A549 (cell line): ENCODE measurements at regions not wholly inside any gene's neighbourhood (a gene's known extent, or its start where the extent isn't known, plus 50 kb on each side); places are given as distances from the start of the nearest gene placed in this dataset.

Experiments used
- ATAC-seq, 2 experiments: fragments of 200-7000 bp in 1 of 2; fragments of >200 bp in 1 of 2; cut with Nextera tagmentation in 1 of 2; cut with Tn5 transposase in 1 of 2; 3 replicates each; pipeline versions ENCODE4 v1.8.0 to v1.9.1; 2018 to 2020; ENCODE audit warnings: mild to moderate bottlenecking in 1 of 2, moderate library complexity in 1 of 2
- CTCF ChIA-PET: fragments of 300-600 bp; sonication (Branson Sonifier 250); formaldehyde crosslinking; extraction: SDS; loops from one replicate; lab custom pipeline; 2021; ENCODE audit warnings: antibody characterized with exemption, inconsistent platforms; lab: Yijun Ruan, JAX
- POLR2A ChIA-PET: fragments of 350-600 bp; formaldehyde crosslinking; extraction: SDS; loops from one replicate; lab custom pipeline; 2021; ENCODE audit warnings: antibody characterized with exemption, inconsistent platforms; lab: Yijun Ruan, JAX
- DNase-seq, 2 experiments: peaks; one replicate each; pipeline versions ENCODE4 v3.0.0 to v3.0.0-alpha.2; 2011 to 2016; ENCODE audit warnings: low read depth in 1 of 2, low spot score in 1 of 2
- FAIRE-seq: peaks from 2 replicates; lab custom pipeline; 2011; peaks lifted over from hg19 to GRCh38; lab: Jason Lieb, UNC
- H3K27ac ChIP-seq, 2 experiments: fragments of >200 bp; sonication (Bioruptor Twin); formaldehyde crosslinking; 3 replicates each; pipeline ENCODE4 v1.5.1; 2016 to 2017
- H3K4me1 ChIP-seq: fragments of >200 bp; sonication (Bioruptor Twin); formaldehyde crosslinking; 3 replicates; pipeline ENCODE4 v1.6.1; 2016
- H3K4me2 ChIP-seq: fragments of >200 bp; sonication (Bioruptor Twin); formaldehyde crosslinking; 3 replicates; pipeline ENCODE4 v1.6.1; 2016
- H3K4me3 ChIP-seq: fragments of >200 bp; sonication (Bioruptor Twin); formaldehyde crosslinking; 3 replicates; pipeline ENCODE4 v1.5.1; 2016
- H3K9me3 ChIP-seq: fragments of >200 bp; sonication (Bioruptor Twin); formaldehyde crosslinking; 3 replicates; pipeline ENCODE4 v1.6.1; 2016
- BHLHE40 ChIP-seq: IDR thresholded peaks from 2 replicates; pipeline ENCODE4 v1.6.1; 2012; ENCODE audit warnings: low read depth, low read length, inconsistent platforms
- CBX8 ChIP-seq: fragments of 200-600 bp; sonication (generic); IDR thresholded peaks from 2 replicates; pipeline ENCODE4 v1.6.1; 2016
- CHD4 ChIP-seq: fragments of 200-600 bp; sonication (generic); IDR thresholded peaks from 2 replicates; pipeline ENCODE4 v1.6.1; 2016; ENCODE audit warnings: antibody characterized with exemption, mild to moderate bottlenecking, borderline replicate concordance
- EHF ChIP-seq: fragments of 250-450 bp; sonication (Bioruptor Pico); IDR thresholded peaks from 2 replicates; pipeline ENCODE4 v1.5.0; 2020; ENCODE audit warnings: mild to moderate bottlenecking
- EP300 ChIP-seq, 2 experiments: fragments of >200 bp; sonication (Bioruptor Twin); formaldehyde crosslinking; IDR thresholded peaks; 2 replicates in 1 of 2; 3 replicates in 1 of 2; pipeline ENCODE4 v1.6.1; 2016 to 2017
- ESRRA ChIP-seq: fragments of 150-350 bp; IDR thresholded peaks from 2 replicates; pipeline ENCODE4 v1.6.1; 2014; ENCODE audit warnings: mild to moderate bottlenecking, low read length, borderline replicate concordance
- FOSL2 ChIP-seq, 2 experiments: fragments of 450-650 bp in 1 of 2; fragments of >200 bp in 1 of 2; sonication (Bioruptor Twin) in 1 of 2; formaldehyde crosslinking; IDR thresholded peaks; 2 replicates each; pipeline versions ENCODE4 v1.5.0 to v1.6.1; 2016 to 2020; ENCODE audit warnings: mild to moderate bottlenecking in 1 of 2, moderate library complexity in 1 of 2
- GATA3 ChIP-seq: IDR thresholded peaks from 2 replicates; pipeline ENCODE4 v1.6.1; 2012; ENCODE audit warnings: borderline replicate concordance
- JUN ChIP-seq, 2 experiments: fragments of >200 bp; sonication (Bioruptor Twin); formaldehyde crosslinking; IDR thresholded peaks; 2 replicates in 1 of 2; 3 replicates in 1 of 2; pipeline ENCODE4 v1.6.1; 2016 to 2017
- KDM5A ChIP-seq: fragments of 200-600 bp; sonication (generic); IDR thresholded peaks from 2 replicates; pipeline ENCODE4 v1.6.1; 2016; ENCODE audit warnings: antibody characterized with exemption, mild to moderate bottlenecking
- MAFK ChIP-seq: fragments of 450-650 bp; IDR thresholded peaks from 2 replicates; pipeline ENCODE4 v1.6.1; 2014; ENCODE audit not compliant: partially characterized antibody
- MAZ ChIP-seq: fragments of 150-350 bp; IDR thresholded peaks from 2 replicates; pipeline ENCODE4 v1.6.1; 2014; ENCODE audit warnings: antibody characterized with exemption, low read depth, low read length, borderline replicate concordance
- MYC ChIP-seq: IDR thresholded peaks from 2 replicates; pipeline ENCODE4 v1.6.1; 2012; ENCODE audit warnings: mild to moderate bottlenecking, inconsistent platforms, low read length, improper control_type of control experiment, borderline replicate concordance
- NFE2L2 ChIP-seq: fragments of 150-350 bp; conservative IDR thresholded peaks from 2 replicates; pipeline ENCODE4 v1.6.1; 2014; ENCODE audit warnings: low read length
- NPAS2 ChIP-seq: fragments of 250-450 bp; sonication (Bioruptor Pico); IDR thresholded peaks from 2 replicates; pipeline ENCODE4 v1.8.0; 2022; ENCODE audit warnings: mild to moderate bottlenecking, moderate library complexity, borderline replicate concordance
- NR3C1 ChIP-seq: fragments of >200 bp; sonication (Bioruptor Twin); formaldehyde crosslinking; IDR thresholded peaks from 3 replicates; pipeline ENCODE4 v1.6.1; 2017
- PHF8 ChIP-seq: fragments of 200-600 bp; sonication (generic); IDR thresholded peaks from 2 replicates; pipeline ENCODE4 v1.6.1; 2016; ENCODE audit warnings: low read depth, mild to moderate bottlenecking, antibody characterized with exemption, moderate library complexity, borderline replicate concordance
- POLR2A ChIP-seq: IDR thresholded peaks from 2 replicates; pipeline ENCODE4 v1.6.1; 2012; ENCODE audit warnings: mild to moderate bottlenecking, low read length
- POLR2AphosphoS2 ChIP-seq: conservative IDR thresholded peaks from 2 replicates; pipeline ENCODE4 v1.6.1; 2012; ENCODE audit warnings: low read length, improper control_type of control experiment, inconsistent platforms
- RAD21 ChIP-seq, 2 experiments: fragments of >200 bp in 1 of 2; sonication (Bioruptor Twin) in 1 of 2; formaldehyde crosslinking in 1 of 2; IDR thresholded peaks in 1 of 2; conservative IDR thresholded peaks in 1 of 2; 2 replicates in 1 of 2; 3 replicates in 1 of 2; pipeline ENCODE4 v1.6.1; 2012 to 2018; ENCODE audit warnings: inconsistent platforms in 1 of 2
- RARB ChIP-seq: fragments of 250-450 bp; sonication (Bioruptor Pico); IDR thresholded peaks from 2 replicates; pipeline ENCODE4 v1.8.0; 2021; ENCODE audit warnings: mild to moderate bottlenecking, moderate library complexity
- SMC3 ChIP-seq: fragments of >200 bp; sonication (Bioruptor Twin); formaldehyde crosslinking; IDR thresholded peaks from 3 replicates; pipeline ENCODE4 v1.6.1; 2018; ENCODE audit warnings: inconsistent platforms
- TFCP2L1 ChIP-seq: fragments of 250-450 bp; sonication (Bioruptor Pico); IDR thresholded peaks from 2 replicates; pipeline ENCODE4 v1.5.0; 2021; ENCODE audit warnings: mild to moderate bottlenecking
- TP53 ChIP-seq: fragments of 250-450 bp; sonication (Bioruptor Pico); IDR thresholded peaks from 2 replicates; pipeline ENCODE4 v1.5.0; 2021; ENCODE audit warnings: mild to moderate bottlenecking, moderate library complexity
- ZNF302 ChIP-seq: fragments of 250-450 bp; sonication (Bioruptor Pico); IDR thresholded peaks from 2 replicates; pipeline ENCODE4 v1.9.0; 2021; ENCODE audit warnings: inconsistent platforms, mild to moderate bottlenecking, moderate library complexity
- ZSCAN20 ChIP-seq: fragments of 250-450 bp; sonication (Bioruptor Pico); IDR thresholded peaks from 2 replicates; pipeline ENCODE4 v1.8.0; 2022; ENCODE audit warnings: mild to moderate bottlenecking, moderate library complexity
- WGBS: methylation state at CpG from one replicate; pipeline ENCODE4 v1.1.6; 2017; ENCODE audit errors: missing lambda C conversion rate; 5-methylcytosine and 5-hydroxymethylcytosine counted together
- TF ChIP-seq, protein P1 (sequence below): fragments of >200 bp; sonication (Bioruptor Twin); formaldehyde crosslinking; IDR thresholded peaks from 2 replicates; pipeline ENCODE4 v1.6.1; 2016
- TF ChIP-seq, protein P2 (sequence below): fragments of 250-450 bp; sonication (Bioruptor Pico); IDR thresholded peaks from 2 replicates; pipeline ENCODE4 v1.5.0; 2020; ENCODE audit warnings: low read depth, mild to moderate bottlenecking, moderate library complexity
- TF ChIP-seq, protein P3 (sequence below): fragments of >200 bp; sonication (Bioruptor Twin); formaldehyde crosslinking; IDR thresholded peaks from 3 replicates; pipeline ENCODE4 v1.6.1; 2016
- TF ChIP-seq, protein P4 (sequence below): IDR thresholded peaks from 2 replicates; pipeline ENCODE4 v1.6.1; 2012; ENCODE audit warnings: low read depth, borderline replicate concordance
- TF ChIP-seq, protein P5 (sequence below): fragments of 150-350 bp; IDR thresholded peaks from 2 replicates; pipeline ENCODE4 v1.6.1; 2014; ENCODE audit warnings: low read depth, mild to moderate bottlenecking, low read length

DNA sequence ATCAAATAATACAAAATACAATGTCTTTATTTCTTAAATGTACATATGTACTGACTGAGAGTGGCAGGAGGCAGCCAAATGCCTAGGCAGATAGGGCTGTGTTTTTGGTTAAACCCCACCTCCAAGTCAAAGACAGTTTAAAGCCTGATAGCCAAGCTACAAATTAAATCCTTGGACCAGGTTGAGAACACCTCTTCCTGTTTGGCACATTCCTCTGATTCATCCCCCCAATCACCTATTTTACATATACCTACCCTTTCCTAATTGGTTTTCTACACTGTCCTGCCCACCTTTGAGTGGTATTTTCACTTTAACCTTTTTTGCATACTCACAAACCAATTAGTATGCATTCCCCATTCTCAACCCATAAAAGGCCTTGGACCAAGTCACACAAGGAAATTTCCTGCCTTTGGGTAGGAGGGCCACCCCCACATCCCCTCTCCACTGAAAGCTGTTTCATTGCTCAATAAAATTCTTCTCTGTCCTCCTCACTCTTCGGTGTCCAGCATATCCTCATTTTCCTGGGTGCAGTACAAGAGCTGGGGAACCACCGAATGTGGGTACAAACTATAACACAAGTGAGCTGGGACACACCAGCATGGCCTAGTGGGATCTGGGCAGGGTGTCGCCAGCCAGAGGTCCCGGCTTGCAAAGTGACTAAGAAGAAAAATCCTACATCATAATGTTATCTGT, 149.1 kb downstream of the UBE2E3 start:
- no peaks in the 10 kb centered on the region for H3K4me1 ChIP-seq
- FAIRE-seq (no peak), DNase-seq (no peak), ATAC-seq (no peak)
- ChIA-PET CTCF (interaction anchor here (0.6 to 1.4 kb wide), 2 partner anchors 14 to 18 kb away, joined by 3 read pairs; no protein-coding TSS in a partner anchor), POLR2A (no interaction called here)
- no peak for TF ChIP-seq NPAS2 (CRISPR knock-in tag)
- no peak for TF ChIP-seq ESRRA
- TF ChIP-seq, protein P1, sequence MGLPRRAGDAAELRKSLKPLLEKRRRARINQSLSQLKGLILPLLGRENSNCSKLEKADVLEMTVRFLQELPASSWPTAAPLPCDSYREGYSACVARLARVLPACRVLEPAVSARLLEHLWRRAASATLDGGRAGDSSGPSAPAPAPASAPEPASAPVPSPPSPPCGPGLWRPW: no peak
- TF ChIP-seq BHLHE40: no peak
- no peak for TF ChIP-seq CBX8
- no peak for TF ChIP-seq RARB (CRISPR knock-in tag)
- no peak for TF ChIP-seq KDM5A
- TF ChIP-seq, protein P2, sequence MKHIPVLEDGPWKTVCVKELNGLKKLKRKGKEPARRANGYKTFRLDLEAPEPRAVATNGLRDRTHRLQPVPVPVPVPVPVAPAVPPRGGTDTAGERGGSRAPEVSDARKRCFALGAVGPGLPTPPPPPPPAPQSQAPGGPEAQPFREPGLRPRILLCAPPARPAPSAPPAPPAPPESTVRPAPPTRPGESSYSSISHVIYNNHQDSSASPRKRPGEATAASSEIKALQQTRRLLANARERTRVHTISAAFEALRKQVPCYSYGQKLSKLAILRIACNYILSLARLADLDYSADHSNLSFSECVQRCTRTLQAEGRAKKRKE (CRISPR knock-in tag): no peak
- no peak for TF ChIP-seq PHF8
- no peak for TF ChIP-seq GATA3
- TF ChIP-seq ZSCAN20 (CRISPR knock-in tag): no peak
- TF ChIP-seq RAD21 (conservative IDR thresholded peaks at IDR 0.05 in 1 of 2, IDR thresholded peaks at IDR 0.05 in 1 of 2): no peak
- TF ChIP-seq MAZ: no peak
- no peak overlapping the region for H3K4me2 ChIP-seq
- H3K4me3 ChIP-seq: no peak overlapping the region
- 0 out of 3 replicates have a peak, but pooled peaks cover 2% of the 10 kb centered on the region for H3K9me3 ChIP-seq
- 52% methylated on average over 4 of the region's 4 CpGs for WGBS
- no peak overlapping the region for H3K27ac ChIP-seq

DNA sequence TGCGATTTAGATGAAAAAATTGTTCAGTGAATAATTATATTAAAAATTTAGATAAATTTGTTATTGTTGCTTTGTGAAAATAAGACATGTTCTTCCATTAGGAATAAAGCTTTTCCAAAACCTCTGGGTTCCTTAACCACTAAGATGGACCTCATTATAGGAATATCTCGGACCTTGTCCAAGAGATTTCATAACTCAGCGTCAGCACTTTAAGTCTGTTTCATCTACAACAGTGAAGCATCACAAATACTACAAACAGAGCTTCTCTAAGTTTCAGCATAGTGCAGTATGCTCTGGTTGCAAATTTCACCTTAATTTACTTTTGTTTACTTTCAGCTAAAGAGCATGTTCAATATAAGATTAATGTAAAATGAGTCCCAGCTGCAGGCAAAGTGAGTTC, 150.3 kb downstream of the UBE2E3 start:
- no peaks in the 10 kb centered on the region for H3K4me1 ChIP-seq
- TF ChIP-seq MAFK (peak; percentile 16), TFCP2L1 (CRISPR knock-in tag) (no peak)
- ChIA-PET POLR2A (no interaction called here), CTCF (interaction anchor here (1.4 to 1.8 kb wide), 3 partner anchors 9 to 1005 kb away, joined by 3 to 4 read pairs (median 3); no protein-coding TSS in a partner anchor)
- WGBS: 54% methylated on average over 3 of the region's 3 CpGs
- ATAC-seq: no peak
- no peak for DNase-seq
- FAIRE-seq: no peak
- no peak overlapping the region for H3K27ac ChIP-seq
- 0 out of 3 replicates have a peak, but pooled peaks cover 7% of the 10 kb centered on the region for H3K9me3 ChIP-seq
- no peak overlapping the region for H3K4me3 ChIP-seq
- no peak overlapping the region for H3K4me2 ChIP-seq

DNA sequence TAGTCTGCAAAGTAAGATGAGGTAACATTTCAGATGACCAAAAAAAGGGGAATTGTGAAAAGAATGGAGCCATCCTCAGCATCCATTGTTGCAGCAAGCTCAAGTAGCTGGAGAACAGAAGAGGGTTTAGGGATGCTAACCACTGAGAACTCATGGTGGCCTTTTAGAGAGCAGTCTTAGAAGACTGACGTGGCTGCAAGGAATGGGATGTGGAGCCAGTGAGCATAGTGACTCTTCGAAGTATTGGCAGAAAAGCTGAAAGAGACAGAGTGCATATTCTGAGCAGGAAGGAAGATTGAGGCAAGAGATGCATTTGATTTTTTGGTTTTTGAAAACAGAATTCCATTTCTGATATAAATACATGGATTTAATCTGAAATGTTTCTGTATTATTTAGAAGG, 151.2 kb downstream of the UBE2E3 start:
- Histone ChIP-seq H3K9me3 (0 out of 3 replicates have a peak, but pooled peaks cover 7% of the 10 kb centered on the region), H3K4me2 (no peak overlapping the region), H3K4me3 (no peak overlapping the region), H3K27ac (no peak overlapping the region), H3K4me1 (no peaks in the 10 kb centered on the region)
- 40% methylated on average over 2 of the region's 2 CpGs for WGBS
- FAIRE-seq: no peak
- ChIA-PET POLR2A (no interaction called here), CTCF (interaction anchor here (1.7 to 1.8 kb wide), 2 partner anchors 10 to 1006 kb away, joined by 3 to 4 read pairs; no protein-coding TSS in a partner anchor)
- TF ChIP-seq POLR2AphosphoS2: no peak
- TF ChIP-seq, protein P3, sequence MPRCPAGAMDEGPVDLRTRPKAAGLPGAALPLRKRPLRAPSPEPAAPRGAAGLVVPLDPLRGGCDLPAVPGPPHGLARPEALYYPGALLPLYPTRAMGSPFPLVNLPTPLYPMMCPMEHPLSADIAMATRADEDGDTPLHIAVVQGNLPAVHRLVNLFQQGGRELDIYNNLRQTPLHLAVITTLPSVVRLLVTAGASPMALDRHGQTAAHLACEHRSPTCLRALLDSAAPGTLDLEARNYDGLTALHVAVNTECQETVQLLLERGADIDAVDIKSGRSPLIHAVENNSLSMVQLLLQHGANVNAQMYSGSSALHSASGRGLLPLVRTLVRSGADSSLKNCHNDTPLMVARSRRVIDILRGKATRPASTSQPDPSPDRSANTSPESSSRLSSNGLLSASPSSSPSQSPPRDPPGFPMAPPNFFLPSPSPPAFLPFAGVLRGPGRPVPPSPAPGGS: no peak
- TF ChIP-seq ZNF302: no peak
- no peak for TF ChIP-seq FOSL2 (IDR thresholded peaks at IDR 0.05)
- TF ChIP-seq FOSL2 (CRISPR knock-in tag; IDR thresholded peaks at IDR 0.05): no peak
- TF ChIP-seq, protein P4, sequence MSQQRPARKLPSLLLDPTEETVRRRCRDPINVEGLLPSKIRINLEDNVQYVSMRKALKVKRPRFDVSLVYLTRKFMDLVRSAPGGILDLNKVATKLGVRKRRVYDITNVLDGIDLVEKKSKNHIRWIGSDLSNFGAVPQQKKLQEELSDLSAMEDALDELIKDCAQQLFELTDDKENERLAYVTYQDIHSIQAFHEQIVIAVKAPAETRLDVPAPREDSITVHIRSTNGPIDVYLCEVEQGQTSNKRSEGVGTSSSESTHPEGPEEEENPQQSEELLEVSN: no peak
- TF ChIP-seq NR3C1: no peak
- no peak for TF ChIP-seq MYC
- TF ChIP-seq CHD4: no peak
- no peak for TF ChIP-seq EP300 (IDR thresholded peaks at IDR 0.05)
- TF ChIP-seq SMC3: no peak
- no peak for TF ChIP-seq RARB (CRISPR knock-in tag)
- TF ChIP-seq, protein P5, sequence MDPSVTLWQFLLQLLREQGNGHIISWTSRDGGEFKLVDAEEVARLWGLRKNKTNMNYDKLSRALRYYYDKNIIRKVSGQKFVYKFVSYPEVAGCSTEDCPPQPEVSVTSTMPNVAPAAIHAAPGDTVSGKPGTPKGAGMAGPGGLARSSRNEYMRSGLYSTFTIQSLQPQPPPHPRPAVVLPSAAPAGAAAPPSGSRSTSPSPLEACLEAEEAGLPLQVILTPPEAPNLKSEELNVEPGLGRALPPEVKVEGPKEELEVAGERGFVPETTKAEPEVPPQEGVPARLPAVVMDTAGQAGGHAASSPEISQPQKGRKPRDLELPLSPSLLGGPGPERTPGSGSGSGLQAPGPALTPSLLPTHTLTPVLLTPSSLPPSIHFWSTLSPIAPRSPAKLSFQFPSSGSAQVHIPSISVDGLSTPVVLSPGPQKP: no peak
- no peak for TF ChIP-seq KDM5A
- TF ChIP-seq NFE2L2: no peak
- no peak for TF ChIP-seq TP53 (CRISPR knock-in tag)
- TF ChIP-seq JUN (IDR thresholded peaks at IDR 0.05): no peak
- TF ChIP-seq EHF (CRISPR knock-in tag): no peak
- TF ChIP-seq, protein P1: no peak
- no peak for TF ChIP-seq GATA3
- no peak for TF ChIP-seq POLR2A
- ATAC-seq: no peak
- DNase-seq: no peak
